Chondrocyte (in vitro differentiated cells): ENCODE measurements at regions not wholly inside any gene's neighbourhood (a gene's known extent, or its start where the extent isn't known, plus 50 kb on each side); places are given as distances from the start of the nearest gene placed in this dataset.
A peak's percentile ranks its signal among the peaks of the same experiment; 100 is the strongest.

Source experiments
- DNase-seq: peaks from one replicate; pipeline ENCODE4 v3.0.0; 2021; ENCODE audit warnings: mixed read lengths, low spot score
- H3K27ac Mint-ChIP-seq: one replicate; pipeline ENCODE4 v1.8.0; 2021; ENCODE audit warnings: mild to moderate bottlenecking, moderate library complexity, mixed read lengths; ENCODE audit not compliant: unreplicated experiment
- H3K27me3 Mint-ChIP-seq: 2 replicates; pipeline ENCODE4 v1.8.0; 2021; ENCODE audit warnings: low read depth, mixed read lengths
- H3K36me3 Mint-ChIP-seq: 2 replicates; pipeline ENCODE4 v1.8.0; 2021; ENCODE audit warnings: low read depth, mixed read lengths
- H3K4me1 Mint-ChIP-seq: 2 replicates; pipeline ENCODE4 v1.8.0; 2021; ENCODE audit warnings: low read depth, mild to moderate bottlenecking, mixed read lengths
- H3K4me3 Mint-ChIP-seq: one replicate; pipeline ENCODE4 v1.8.0; 2021; ENCODE audit warnings: mild to moderate bottlenecking, moderate library complexity, mixed read lengths; ENCODE audit not compliant: unreplicated experiment
- H3K9me3 Mint-ChIP-seq: 2 replicates; pipeline ENCODE4 v1.8.0; 2021; ENCODE audit warnings: low read depth, mixed read lengths
- TF ChIP-seq, protein P1 (sequence below): fragments of 200-600 bp; sonication (generic); IDR thresholded peaks from 2 replicates; pipeline ENCODE4 v1.5.0; 2021; ENCODE audit warnings: antibody characterized with exemption, mild to moderate bottlenecking, moderate library complexity

DNA sequence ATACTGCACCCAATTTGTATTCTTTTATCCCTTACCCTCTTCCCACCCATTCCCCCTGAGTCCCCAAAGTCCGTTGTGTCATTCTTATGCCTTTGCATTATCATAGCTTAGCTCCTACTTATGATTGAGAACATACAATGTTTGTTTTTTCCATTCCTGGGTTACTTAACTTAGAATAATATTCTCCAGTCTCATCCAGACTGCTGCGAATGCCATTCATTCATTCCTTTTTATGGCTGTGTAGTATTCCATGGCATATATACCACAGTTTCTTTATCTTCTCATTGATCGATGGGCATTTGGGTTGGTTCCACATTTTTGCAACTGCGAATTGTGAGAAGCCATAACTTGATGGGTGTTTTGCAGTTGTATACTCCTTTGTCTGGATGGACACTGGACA, 62.8 kb downstream of the FHIP1A start:
- H3K36me3 Mint-ChIP-seq = no peaks in the 10 kb centered on the region
- no peaks in the 10 kb centered on the region for H3K27me3 Mint-ChIP-seq
- peaks cover 30% of the 10 kb centered on the region for H3K4me1 Mint-ChIP-seq
- H3K9me3 Mint-ChIP-seq = peaks cover 6% of the 10 kb centered on the region
- DNase-seq = no peak
- H3K4me3 Mint-ChIP-seq = no peak overlapping the region
- TF ChIP-seq, protein P1, sequence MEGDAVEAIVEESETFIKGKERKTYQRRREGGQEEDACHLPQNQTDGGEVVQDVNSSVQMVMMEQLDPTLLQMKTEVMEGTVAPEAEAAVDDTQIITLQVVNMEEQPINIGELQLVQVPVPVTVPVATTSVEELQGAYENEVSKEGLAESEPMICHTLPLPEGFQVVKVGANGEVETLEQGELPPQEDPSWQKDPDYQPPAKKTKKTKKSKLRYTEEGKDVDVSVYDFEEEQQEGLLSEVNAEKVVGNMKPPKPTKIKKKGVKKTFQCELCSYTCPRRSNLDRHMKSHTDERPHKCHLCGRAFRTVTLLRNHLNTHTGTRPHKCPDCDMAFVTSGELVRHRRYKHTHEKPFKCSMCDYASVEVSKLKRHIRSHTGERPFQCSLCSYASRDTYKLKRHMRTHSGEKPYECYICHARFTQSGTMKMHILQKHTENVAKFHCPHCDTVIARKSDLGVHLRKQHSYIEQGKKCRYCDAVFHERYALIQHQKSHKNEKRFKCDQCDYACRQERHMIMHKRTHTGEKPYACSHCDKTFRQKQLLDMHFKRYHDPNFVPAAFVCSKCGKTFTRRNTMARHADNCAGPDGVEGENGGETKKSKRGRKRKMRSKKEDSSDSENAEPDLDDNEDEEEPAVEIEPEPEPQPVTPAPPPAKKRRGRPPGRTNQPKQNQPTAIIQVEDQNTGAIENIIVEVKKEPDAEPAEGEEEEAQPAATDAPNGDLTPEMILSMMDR = no peak
- H3K27ac Mint-ChIP-seq = no peak overlapping the region

DNA sequence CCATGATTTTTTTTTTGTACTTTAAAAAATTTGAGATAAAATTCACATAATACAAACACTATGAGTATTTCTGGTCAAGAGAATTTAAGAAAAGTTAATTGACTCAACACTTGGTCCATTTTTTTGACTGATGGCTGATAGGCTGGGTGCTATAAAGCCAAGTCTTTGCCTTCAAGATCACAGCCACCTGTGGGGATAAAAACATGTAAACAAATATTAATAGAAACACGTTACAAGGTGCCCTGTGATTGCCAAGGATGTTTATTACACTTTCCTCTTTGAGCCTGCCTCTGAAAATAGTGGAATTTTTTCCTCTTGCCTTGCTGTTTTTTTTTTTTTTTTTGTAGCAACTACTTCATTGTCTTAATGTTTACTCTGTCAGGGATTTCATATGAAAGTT, 63.3 kb downstream of the FHIP1A start:
- H3K27me3 Mint-ChIP-seq = no peaks in the 10 kb centered on the region
- H3K4me1 Mint-ChIP-seq = peaks cover 30% of the 10 kb centered on the region
- peaks cover 3% of the 10 kb centered on the region for H3K9me3 Mint-ChIP-seq
- DNase-seq = no peak
- no peak overlapping the region for H3K27ac Mint-ChIP-seq
- no peak overlapping the region for H3K4me3 Mint-ChIP-seq
- TF ChIP-seq, protein P1 = no peak
- H3K36me3 Mint-ChIP-seq = no peaks in the 10 kb centered on the region

DNA sequence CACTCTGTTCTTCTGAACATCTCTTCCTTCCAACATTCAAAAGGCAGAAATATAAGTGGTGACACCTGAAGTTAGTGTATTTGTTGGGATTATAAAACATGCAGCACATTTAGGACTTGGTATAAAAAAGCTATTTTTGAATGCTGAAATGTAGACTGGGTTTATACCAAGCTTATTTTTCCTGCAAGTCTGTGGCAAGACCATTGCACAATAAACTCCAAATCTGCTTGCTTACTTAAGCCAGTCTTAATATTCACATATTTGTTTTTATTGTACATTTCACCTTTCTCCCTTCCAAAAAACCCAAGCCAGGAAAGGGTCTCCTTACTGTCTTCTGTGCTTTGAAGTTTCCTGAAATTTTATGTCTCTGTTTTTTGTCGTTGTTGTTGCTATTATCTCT, 63.7 kb downstream of the FHIP1A start:
- Mint-ChIP-seq H3K4me3 (no peak overlapping the region), H3K27ac (no peak overlapping the region), H3K36me3 (no peaks in the 10 kb centered on the region), H3K27me3 (no peaks in the 10 kb centered on the region), H3K9me3 (no peaks in the 10 kb centered on the region), H3K4me1 (peaks cover 30% of the 10 kb centered on the region)
- TF ChIP-seq, protein P1 = no peak
- DNase-seq = no peak

DNA sequence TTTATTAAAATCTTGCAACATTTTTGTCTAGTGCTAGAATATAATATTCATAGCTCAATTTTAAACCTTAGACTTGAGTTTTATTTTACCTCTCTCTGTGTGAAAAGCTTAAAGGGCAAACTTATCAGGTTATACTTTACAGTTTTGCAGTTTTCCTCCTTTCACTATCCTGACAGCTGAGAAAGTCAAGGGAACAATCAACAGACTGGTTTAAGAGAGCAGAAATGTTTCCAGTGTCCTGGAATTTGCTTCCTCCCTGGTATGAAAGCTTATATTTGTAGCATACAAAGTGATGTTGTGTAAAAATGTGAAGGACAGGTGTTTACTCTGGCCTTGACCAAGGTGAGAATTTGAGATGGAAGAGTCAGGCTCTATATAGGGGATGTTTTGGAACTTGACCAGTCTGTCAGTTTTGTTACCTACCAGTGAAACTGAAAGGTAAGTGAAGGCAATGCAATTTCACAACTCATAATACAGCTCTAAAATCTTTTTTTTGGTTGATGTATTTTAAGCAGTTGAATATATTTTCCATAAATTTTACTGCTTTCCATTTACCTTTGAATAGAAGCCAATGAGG, 64.6 kb downstream of the FHIP1A start:
- DNase-seq = no peak
- Mint-ChIP-seq H3K27me3 (no peaks in the 10 kb centered on the region), H3K4me3 (no peak overlapping the region), H3K36me3 (no peaks in the 10 kb centered on the region), H3K4me1 (peaks cover 27% of the 10 kb centered on the region), H3K9me3 (no peaks in the 10 kb centered on the region), H3K27ac (no peak overlapping the region)
- TF ChIP-seq, protein P1 = no peak

DNA sequence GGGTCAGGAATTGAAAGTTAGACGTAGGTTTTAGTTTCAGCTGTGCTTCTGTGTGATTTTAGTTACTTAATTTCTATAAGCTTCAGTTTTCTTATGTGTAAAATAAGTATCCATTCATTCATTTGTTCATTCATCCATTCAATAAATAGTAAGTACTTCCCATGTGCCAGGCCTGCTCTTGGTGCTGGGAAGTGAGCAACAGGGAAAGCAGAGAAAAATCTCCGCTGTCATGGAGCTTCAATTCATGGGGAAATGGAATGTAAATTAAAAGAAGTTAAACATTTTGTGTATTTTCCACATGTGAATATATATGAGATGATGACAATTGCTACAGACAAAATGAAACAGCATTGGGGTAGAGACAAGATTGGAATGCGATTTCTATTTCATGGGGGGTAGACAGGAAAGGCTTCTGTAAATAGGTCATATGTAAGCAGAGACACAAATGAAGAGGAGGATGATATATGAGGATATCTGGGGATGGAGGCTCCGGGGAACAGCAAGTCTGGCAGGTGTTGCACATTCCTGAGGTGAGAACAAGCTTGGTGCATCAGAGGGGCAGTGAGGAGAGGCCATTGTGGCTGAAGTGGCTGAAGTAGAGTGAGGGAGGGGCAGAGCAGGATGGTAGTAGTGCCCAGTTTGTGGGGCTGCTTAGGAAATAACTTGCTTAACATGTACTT, 66.2 kb downstream of the FHIP1A start:
- Mint-ChIP-seq H3K36me3 (no peaks in the 10 kb centered on the region), H3K27ac (peak overlapping the region; percentile 69), H3K27me3 (no peaks in the 10 kb centered on the region), H3K9me3 (no peaks in the 10 kb centered on the region), H3K4me3 (no peak overlapping the region), H3K4me1 (peaks cover 13% of the 10 kb centered on the region)
- TF ChIP-seq, protein P1 = no peak
- DNase-seq = no peak
